ENCODE measurements at regions not wholly inside any gene's neighbourhood (a gene's known extent, or its start where the extent isn't known, plus 50 kb on each side); places are given as distances from the start of the nearest gene placed in this dataset.

- H3K9me3 ChIP-seq, result no peaks in the 10 kb centered on the region
- ATAC-seq, result no peak
- H3K4me3 ChIP-seq, result no peak overlapping the region
- no peaks in the 10 kb centered on the region for H3K27me3 ChIP-seq
- intact Hi-C loops (cut with DNase I), result no loop called here
- no peaks in the 10 kb centered on the region for H3K36me3 ChIP-seq
- no peak overlapping the region for H3K27ac ChIP-seq
- no peak for TF ChIP-seq CTCF (IDR thresholded peaks at IDR 0.05)
- no peak for DNase-seq
- WGBS, 2 donors, result 86 to 87% methylated on average over 2 of the region's 2 CpGs
- peaks cover 0 to 20% (median 13%) of the 10 kb centered on the region in 9 donors for H3K4me1 ChIP-seq
Observed at GRCh38 chr6:14673201-14673600, 555.6 kb downstream of the CD83 start.

GRCh38 chr6:14674458-14674857 is 556.9 kb downstream of the CD83 start:
- intact Hi-C loops (cut with DNase I), result no loop called here
- no peaks in the 10 kb centered on the region for H3K36me3 ChIP-seq
- WGBS, 2 donors, result 86 to 93% methylated on average over 4 of the region's 4 CpGs
- no peaks in the 10 kb centered on the region for H3K27me3 ChIP-seq
- no peak for TF ChIP-seq CTCF (IDR thresholded peaks at IDR 0.05)
- DNase-seq (no peak), ATAC-seq (no peak)
- H3K9me3 ChIP-seq, result no peaks in the 10 kb centered on the region
- H3K4me1 ChIP-seq, result peaks cover 0 to 20% (median 13%) of the 10 kb centered on the region in 9 donors
- H3K4me3 ChIP-seq, result no peak overlapping the region
- no peak overlapping the region for H3K27ac ChIP-seq

- H3K4me1 ChIP-seq, result peaks cover 0 to 19% (median 13%) of the 10 kb centered on the region in 9 donors
- DNase-seq, result no peak
- no peaks in the 10 kb centered on the region for H3K9me3 ChIP-seq
- ATAC-seq, result no peak
- H3K27ac ChIP-seq, result no peak overlapping the region
- H3K36me3 ChIP-seq, result no peaks in the 10 kb centered on the region
- 96 to 99% methylated on average over 7 of the region's 7 CpGs for WGBS, 2 donors
- no peak overlapping the region for H3K4me3 ChIP-seq
- no peak for TF ChIP-seq CTCF (IDR thresholded peaks at IDR 0.05)
- intact Hi-C loops (cut with DNase I), result no loop called here
- H3K27me3 ChIP-seq, result no peaks in the 10 kb centered on the region
Observed at GRCh38 chr6:14674867-14675648, 557.5 kb downstream of the CD83 start.

- Histone ChIP-seq H3K36me3 (no peaks in the 10 kb centered on the region), H3K4me3 (no peak overlapping the region), H3K9me3 (no peaks in the 10 kb centered on the region), H3K27me3 (no peaks in the 10 kb centered on the region), H3K4me1 (peaks cover 0 to 10% (median 8%) of the 10 kb centered on the region in 9 donors), H3K27ac (no peak overlapping the region)
- intact Hi-C loops (cut with DNase I), result no loop called here
- 75 to 81% methylated on average over 2 of the region's 2 CpGs for WGBS, 2 donors
- ATAC-seq (peak in 3 of 8 donors; percentile 42 to 67 (median 52)), DNase-seq (no peak)
- no peak for TF ChIP-seq CTCF (IDR thresholded peaks at IDR 0.05)
Observed at GRCh38 chr6:14676064-14676463, 558.5 kb downstream of the CD83 start.
